ENCODE measurements at regions not wholly inside any gene's neighbourhood (a gene's known extent, or its start where the extent isn't known, plus 50 kb on each side); places are given as distances from the start of the nearest gene placed in this dataset.

- TF ChIP-seq ZBTB33 (IDR thresholded peaks at IDR 0.05; ENCODE audit: extremely low read depth, insufficient replicate concordance, low read length) (no peak), MAX (IDR thresholded peaks at IDR 0.05) (no peak), ELF1 (IDR thresholded peaks at IDR 0.05; ENCODE audit: borderline replicate concordance, low read depth) (no peak), ATF3 (IDR thresholded peaks at IDR 0.05) (no peak), SP1 (IDR thresholded peaks at IDR 0.05; ENCODE audit: low read depth) (no peak)
These were observed 249.4 kb upstream of the HMGA2 start (continued) for GRCh38 chr12:65574867-65575266.

GRCh38 chr12:65584016-65584415 lies 240.3 kb upstream of the HMGA2 start:
- Histone ChIP-seq H3K9ac (ENCODE audit: low read length) (no peak overlapping the region), H3K36me3 (ENCODE audit: control insufficient read depth in 1 of 2, insufficient read depth in 2 of 2, low read length in 2 of 2) (no peaks in the 10 kb centered on the region; a peak in 1 of 4 replicates), H3K9me2 (ENCODE audit: insufficient read depth) (no peaks in the 10 kb centered on the region), H3K4me3 (replicated peaks in 1 of 2; ENCODE audit: low read depth in 1 of 2, low read length in 2 of 2) (no peak overlapping the region), H3K9me3 (ENCODE audit: control insufficient read depth in 1 of 2, insufficient read depth in 1 of 2, low read depth in 1 of 2, low read length in 2 of 2) (no peaks in the 10 kb centered on the region), H3K4me1 (ENCODE audit: control insufficient read depth in 1 of 2, insufficient read depth in 2 of 2, low read length in 2 of 2) (peaks cover 7 to 18% of the 10 kb centered on the region in 2 experiments; a peak in 3 of 4 replicates), H3K4me2 (ENCODE audit: low read length) (no peak overlapping the region), H3K79me2 (ENCODE audit: insufficient read depth, low read length) (no peaks in the 10 kb centered on the region), H2AFZ (ENCODE audit: low read depth, low read length, poor library complexity, severe bottlenecking) (no peak overlapping the region), H3K27me3 (ENCODE audit: insufficient read depth, low read length) (no peaks in the 10 kb centered on the region), H4K20me1 (ENCODE audit: insufficient read depth) (no peaks in the 10 kb centered on the region), H3K27ac (ENCODE audit: low read depth, low read length) (no peak overlapping the region)
- BruUV-seq (replicated peaks), result no TSS peak
- RAD21 ChIA-PET (ENCODE audit: low non-redundant PET in 1 of 2, low total read pairs in 2 of 2, uncharacterized antibody in 2 of 2, unreplicated experiment in 2 of 2), result no interaction called here
- POLR2A ChIA-PET, result no interaction called here
- TF ChIP-seq ZBTB33 (IDR thresholded peaks at IDR 0.05; ENCODE audit: extremely low read depth, insufficient replicate concordance, low read length), result no peak
- TF ChIP-seq CBX3 (IDR thresholded peaks at IDR 0.05; ENCODE audit: low read depth), result no peak
- no peak for TF ChIP-seq ZNF274 (IDR thresholded peaks at IDR 0.05; ENCODE audit: low read depth, low read length)
- no peak for TF ChIP-seq YY1 (IDR thresholded peaks at IDR 0.05; ENCODE audit: extremely low read depth, insufficient replicate concordance, low read depth, low read length)
- TF ChIP-seq EZH2 (IDR thresholded peaks at IDR 0.05), result no peak
- TF ChIP-seq SP1 (IDR thresholded peaks at IDR 0.05; ENCODE audit: low read depth), result no peak
- no peak for TF ChIP-seq SRF (IDR thresholded peaks at IDR 0.05; ENCODE audit: low read depth)
- TF ChIP-seq ELF1 (IDR thresholded peaks at IDR 0.05; ENCODE audit: borderline replicate concordance, low read depth), result no peak
- TF ChIP-seq RAD21 (IDR thresholded peaks at IDR 0.05; ENCODE audit: low read depth), result no peak
- no peak for TF ChIP-seq ZFX (IDR thresholded peaks at IDR 0.05)
- intact Hi-C loops (cut with micrococcal nuclease), result no loop called here
- CTCF ChIA-PET, result no interaction called here
- no peak for DNase-seq (ENCODE audit: low read depth, low spot score)
- no peak for ATAC-seq

Measured in HCT116 (cell line).